GM19395 (cell line): ENCODE measurements at regions not wholly inside any gene's neighbourhood (a gene's known extent, or its start where the extent isn't known, plus 50 kb on each side); places are given as distances from the start of the nearest gene placed in this dataset.

ENCODE experiments used
- ATAC-seq: cut with Tn5 transposase; IDR thresholded peaks from one replicate; pipeline ENCODE4 v1.9.1; 2021; ENCODE audit warnings: mild to moderate bottlenecking, moderate library complexity; ENCODE audit not compliant: unreplicated experiment

- no peak for ATAC-seq
Measured at GRCh38 chr7:115106316-115106715, 184.4 kb downstream of the MDFIC start.

DNA sequence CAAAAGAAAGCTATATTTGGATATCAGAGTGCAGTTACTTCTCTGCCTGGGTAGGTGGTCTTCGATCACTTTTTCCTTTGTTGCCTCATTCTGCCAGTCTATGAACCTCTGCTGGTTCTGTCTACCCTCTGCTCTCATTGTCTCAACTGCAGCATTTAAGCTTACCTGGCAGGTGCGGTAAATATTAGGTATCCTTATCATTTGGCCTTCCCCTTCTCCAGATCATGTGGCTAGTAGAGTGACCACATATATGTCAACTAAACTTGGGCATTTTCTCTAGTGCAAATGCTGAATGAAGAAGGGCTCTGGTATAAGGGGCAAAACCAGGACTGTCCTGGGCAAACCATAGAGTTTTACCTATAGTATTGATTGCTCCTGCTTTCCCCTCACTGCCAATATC, 180.8 kb downstream of the MDFIC start:
- ATAC-seq, result no peak

DNA sequence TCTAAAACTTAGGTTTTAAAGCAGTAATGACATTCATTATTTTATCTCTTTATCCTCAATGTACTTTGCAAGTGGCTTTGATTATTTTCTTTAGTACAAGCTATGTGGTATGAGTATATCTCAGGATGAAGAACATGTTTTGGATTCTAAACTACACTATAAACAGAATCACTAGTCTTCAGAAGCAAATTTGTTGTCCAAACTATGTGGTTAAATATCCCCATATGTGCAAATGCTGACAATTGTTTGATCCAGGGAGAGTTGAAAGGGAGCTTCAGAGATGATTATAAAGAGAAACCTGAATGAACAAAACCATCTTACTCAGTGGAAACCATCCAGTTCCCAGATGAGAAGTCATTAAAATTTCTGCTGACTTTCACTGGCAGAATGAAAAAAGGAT, 179.3 kb downstream of the MDFIC start:
- ATAC-seq, result no peak

DNA sequence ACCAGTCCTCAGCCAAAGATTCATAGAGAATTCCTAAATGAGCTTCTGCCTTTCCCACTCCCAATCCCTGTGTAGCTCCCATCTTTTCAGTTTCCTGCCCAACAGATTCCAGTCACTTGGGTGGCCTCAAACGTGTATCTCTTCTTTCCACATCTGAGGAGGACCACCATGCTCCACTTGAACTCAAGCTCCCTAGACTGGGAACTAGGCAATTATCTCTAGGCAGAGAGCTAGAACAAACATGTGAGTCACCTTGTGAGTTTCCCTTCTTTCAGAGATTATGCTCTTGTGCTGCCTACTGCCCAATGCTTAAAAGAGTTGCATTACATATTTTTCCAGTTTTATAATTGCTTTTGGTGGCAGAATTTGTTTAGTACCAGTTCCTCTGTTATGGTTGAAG, 178.0 kb downstream of the MDFIC start:
- no peak for ATAC-seq

GRCh38 chr7:115097175-115097671, 175.3 kb downstream of the MDFIC start:
- no peak for ATAC-seq

- ATAC-seq, result no peak
Measured at GRCh38 chr7:115096262-115096661, 174.4 kb downstream of the MDFIC start.

DNA sequence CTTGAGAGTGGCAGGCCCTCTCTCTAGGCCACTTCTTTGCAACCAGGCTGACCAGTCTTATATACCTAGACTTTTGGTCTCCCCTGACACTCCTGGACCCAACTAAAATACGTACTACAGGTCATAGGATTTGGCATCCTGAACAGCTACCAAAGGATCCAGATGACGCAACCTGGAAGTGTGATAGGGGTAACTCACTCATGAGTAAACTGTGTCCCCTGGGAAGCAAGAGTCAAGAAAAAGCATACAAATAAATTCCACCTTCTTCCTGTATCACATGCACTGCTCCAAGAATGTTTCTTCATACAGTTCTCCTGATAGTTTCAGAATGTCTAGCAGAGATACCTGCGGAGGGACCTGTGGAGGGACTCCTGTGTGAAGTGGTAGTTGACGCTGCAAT, 172.3 kb downstream of the MDFIC start:
- ATAC-seq, result no peak

GRCh38 chr7:115088893-115089292, 167.0 kb downstream of the MDFIC start:
- no peak for ATAC-seq

DNA sequence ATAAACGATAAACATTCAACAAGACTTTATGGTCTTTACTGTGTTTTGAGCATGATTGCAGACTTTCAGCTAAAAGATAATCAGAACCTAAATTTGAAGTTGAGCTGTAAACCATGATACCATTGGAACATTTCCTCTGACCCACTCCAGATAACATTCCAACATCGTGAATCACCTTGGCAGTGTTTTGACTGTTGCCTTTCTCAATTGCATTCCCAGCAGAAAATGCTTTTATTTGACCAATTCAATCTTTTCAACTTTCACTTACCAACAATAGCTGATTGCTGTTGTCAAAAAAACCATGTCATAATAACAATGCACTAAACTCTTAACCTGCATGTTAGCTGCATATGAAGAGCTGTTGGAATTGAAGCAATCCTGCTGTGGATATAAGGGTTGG, 165.5 kb downstream of the MDFIC start:
- ATAC-seq, result no peak

DNA sequence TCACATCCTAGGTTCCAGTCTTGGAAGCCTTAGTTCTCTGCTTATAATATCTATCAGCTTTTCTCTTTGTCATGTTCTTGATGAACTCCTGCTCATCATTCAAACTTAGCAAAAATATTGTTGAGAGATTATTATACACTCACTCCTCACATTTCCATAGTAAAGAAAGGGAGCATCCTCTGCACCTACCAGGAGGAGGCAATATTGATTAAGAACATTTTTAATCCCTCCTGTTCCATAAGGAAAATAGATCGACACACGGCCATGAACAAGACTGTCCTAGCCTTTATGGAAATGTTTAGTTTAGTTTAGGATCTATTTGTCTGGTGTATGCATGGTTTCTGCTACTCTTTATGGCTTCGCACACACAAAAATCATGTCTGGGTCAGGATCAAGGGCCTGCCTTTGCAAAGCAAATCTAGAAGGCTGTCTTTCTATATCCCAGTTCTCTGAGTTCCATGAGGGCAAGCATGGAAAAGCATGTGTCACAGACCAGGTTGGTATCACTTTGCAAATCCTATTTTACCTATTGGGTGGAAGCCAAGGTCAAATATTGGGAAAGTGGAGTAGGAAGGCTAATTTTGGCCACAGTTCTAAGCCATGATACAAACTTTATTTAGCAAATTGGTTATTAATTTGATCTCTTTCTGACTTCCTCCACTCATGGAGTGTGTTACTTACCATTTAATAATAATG, 164.4 kb downstream of the MDFIC start:
- no peak for ATAC-seq

GRCh38 chr7:115085421-115085820, 163.5 kb downstream of the MDFIC start:
- ATAC-seq, result no peak

- ATAC-seq, result no peak
Measured at GRCh38 chr7:115083935-115084334, 162.0 kb downstream of the MDFIC start.

DNA sequence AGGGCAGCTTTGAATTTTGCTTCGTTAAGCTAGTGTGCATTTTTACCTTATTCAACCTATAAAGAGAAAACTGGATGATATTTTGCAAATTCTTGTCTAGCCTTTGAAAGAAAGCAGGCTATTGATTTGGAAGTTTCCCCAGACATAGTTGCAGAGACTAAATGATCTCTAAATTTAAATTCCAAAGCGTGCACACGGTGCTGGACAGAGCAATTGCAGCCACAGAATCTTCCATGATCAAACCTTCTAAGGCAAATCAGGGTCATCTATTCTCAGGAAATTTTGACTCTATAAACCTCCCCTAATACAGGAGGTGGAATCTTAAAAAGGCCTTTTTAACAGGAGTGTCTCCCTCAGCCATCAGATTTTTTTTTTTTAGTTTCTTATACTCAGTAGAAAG, 159.9 kb downstream of the MDFIC start:
- no peak for ATAC-seq

DNA sequence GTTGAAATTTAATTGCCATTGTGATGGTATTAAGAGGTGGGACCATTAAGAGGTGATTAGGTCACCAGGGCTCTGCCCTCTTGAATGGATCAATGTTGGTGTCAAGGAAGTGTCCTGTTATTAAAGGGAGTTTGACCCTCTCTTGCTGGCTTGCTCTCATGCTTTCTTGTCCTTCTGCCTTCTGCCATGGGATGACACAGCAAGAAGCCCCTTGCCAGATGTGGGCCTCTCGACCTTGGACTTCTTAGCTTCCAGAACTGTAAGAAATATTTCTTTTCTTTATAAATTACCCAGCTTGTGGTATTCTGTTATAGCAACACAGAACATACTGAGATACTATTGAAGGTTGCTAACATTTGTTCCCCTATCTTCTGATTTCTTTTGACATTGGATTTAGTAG, 157.0 kb downstream of the MDFIC start:
- ATAC-seq, result no peak

- ATAC-seq, result no peak
Measured at GRCh38 chr7:115078386-115078785, 156.5 kb downstream of the MDFIC start.

- ATAC-seq, result no peak
Measured at GRCh38 chr7:115070311-115070710, 148.4 kb downstream of the MDFIC start.
